ENCODE measurements at regions not wholly inside any gene's neighbourhood (a gene's known extent, or its start where the extent isn't known, plus 50 kb on each side); places are given as distances from the start of the nearest gene placed in this dataset.
"Not testable (repeated sequence)": the region's sequence is repeated elsewhere in the genome, so short reads cannot be mapped to it uniquely, and the experiment has no call there.

DNA sequence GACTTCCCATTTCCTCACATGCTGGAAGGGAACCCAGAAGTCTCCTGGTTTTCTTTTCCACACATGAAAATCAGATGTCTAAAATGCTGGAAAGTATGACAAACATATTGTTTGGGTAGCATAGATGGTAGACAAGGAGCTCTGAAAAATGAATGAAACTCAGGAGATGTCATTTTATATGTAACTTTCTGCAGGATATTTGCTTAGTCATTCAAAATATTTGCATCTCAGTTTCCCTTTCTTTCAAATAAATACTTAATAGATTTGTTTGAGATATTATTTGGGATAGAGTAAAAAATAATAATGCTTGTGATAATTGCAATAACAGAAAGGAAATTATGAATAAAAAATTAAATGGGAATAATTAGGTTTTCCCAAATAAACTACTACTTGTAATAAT lies 298.9 kb upstream of the ADARB2 start:
- no peak for DNase-seq (ENCODE audit: extremely low read depth, low read depth)
- TF ChIP-seq, protein P1, sequence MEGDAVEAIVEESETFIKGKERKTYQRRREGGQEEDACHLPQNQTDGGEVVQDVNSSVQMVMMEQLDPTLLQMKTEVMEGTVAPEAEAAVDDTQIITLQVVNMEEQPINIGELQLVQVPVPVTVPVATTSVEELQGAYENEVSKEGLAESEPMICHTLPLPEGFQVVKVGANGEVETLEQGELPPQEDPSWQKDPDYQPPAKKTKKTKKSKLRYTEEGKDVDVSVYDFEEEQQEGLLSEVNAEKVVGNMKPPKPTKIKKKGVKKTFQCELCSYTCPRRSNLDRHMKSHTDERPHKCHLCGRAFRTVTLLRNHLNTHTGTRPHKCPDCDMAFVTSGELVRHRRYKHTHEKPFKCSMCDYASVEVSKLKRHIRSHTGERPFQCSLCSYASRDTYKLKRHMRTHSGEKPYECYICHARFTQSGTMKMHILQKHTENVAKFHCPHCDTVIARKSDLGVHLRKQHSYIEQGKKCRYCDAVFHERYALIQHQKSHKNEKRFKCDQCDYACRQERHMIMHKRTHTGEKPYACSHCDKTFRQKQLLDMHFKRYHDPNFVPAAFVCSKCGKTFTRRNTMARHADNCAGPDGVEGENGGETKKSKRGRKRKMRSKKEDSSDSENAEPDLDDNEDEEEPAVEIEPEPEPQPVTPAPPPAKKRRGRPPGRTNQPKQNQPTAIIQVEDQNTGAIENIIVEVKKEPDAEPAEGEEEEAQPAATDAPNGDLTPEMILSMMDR (IDR thresholded peaks at IDR 0.05; ENCODE audit: low read depth, low read length), result no peak

DNA sequence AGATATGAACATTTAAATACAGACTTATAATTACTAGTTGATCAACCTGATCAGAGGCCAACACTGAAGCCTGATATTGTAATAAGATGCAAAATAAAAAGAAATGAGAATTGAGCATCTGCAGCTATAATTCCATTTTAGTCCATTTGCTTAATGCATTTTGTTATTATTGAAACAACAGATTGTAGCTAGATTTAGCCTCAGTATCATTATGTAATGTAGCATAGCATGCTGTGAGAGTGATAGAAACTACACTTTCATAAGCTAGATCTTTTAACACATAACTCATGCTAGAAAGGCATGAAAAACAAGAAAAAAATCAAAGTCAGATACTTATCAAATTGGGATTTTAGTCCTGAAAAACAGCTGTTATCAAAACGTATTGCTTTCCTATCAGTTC lies 292.7 kb upstream of the ADARB2 start:
- TF ChIP-seq, protein P1 (IDR thresholded peaks at IDR 0.05; ENCODE audit: low read depth, low read length), result no peak
- DNase-seq (ENCODE audit: extremely low read depth, low read depth), result no peak

DNA sequence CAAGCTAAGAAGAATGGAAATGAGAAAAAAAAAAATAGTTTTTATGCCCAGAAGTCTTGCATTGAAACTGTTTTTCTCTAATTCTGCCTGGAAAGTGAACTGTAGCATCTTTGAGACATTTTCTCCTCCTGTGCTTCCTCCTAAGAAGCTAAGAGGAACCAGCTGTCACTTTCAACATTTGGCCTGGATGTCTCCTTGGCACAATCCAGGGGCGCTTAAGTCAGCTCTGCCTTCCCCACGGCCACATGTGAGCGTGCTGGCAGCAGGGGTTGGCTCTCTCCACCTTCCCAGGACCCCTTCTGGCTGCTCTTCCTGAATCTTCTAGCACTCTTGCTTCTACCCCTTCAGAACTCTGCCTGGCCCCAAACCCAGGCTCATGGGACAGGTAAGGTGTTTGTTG lies 289.6 kb upstream of the ADARB2 start:
- TF ChIP-seq, protein P1 (IDR thresholded peaks at IDR 0.05; ENCODE audit: low read depth, low read length), result no peak
- no peak for DNase-seq (ENCODE audit: extremely low read depth, low read depth)

DNA sequence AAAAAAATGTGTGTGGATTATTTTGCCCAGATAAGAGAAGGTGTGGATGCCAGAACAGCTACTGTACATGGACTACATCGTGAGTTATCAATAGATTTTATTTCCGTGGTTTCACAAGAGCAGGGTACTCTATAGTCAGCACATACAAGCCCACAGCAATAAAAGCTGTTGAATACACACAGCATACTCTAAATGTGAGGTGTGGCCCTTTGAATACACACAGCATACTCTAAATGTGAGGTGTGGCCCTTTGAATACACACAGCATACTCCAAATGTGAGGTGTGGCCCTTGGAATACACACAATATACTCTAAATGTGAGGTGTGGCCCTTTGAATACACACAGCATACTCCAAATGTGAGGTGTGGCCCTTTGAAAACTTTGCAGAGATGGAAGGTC lies 287.4 kb upstream of the ADARB2 start:
- DNase-seq (ENCODE audit: extremely low read depth, low read depth), result not testable (repeated sequence)

DNA sequence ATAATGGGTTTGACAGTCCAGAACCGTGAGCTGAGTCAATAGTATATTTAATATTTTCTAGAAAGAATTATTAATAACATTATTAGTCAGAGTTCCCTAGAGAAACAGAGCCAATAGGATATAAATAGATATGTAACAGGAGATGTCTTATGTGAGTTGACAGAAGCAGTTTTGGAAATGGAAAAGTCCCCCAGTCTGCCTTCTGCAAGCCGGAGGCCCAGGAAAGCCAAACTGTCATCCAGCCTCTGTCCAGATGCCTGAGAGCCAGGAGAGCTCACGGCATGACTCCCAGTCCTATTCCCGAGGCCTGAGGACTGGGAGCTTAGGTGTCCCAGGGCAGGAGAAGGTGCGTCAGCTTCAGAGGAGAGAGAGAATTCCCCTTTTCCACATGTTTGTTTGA lies 286.4 kb upstream of the ADARB2 start:
- TF ChIP-seq, protein P1 (IDR thresholded peaks at IDR 0.05; ENCODE audit: low read depth, low read length), result no peak
- DNase-seq (ENCODE audit: extremely low read depth, low read depth), result no peak

DNA sequence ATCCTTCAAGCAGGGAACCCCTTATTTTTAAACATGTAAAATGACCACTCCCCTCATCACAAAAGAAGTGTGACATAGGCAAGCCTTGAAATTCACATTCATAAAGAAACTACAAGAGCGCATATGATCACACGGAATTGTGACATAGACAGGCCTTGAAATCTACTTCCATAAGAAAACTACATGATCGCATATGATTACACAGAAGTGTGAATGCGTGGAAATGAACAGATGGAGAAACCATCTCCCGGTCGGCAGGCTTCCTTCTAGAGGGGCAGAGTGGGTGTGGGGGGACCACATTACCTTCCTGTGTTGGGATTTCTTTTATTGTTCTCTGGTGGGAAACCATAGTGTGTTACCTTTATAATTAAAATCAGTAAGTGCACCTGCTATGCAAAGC lies 285.1 kb upstream of the ADARB2 start:
- no peak for DNase-seq (ENCODE audit: extremely low read depth, low read depth)
- TF ChIP-seq, protein P1 (IDR thresholded peaks at IDR 0.05; ENCODE audit: low read depth, low read length), result no peak

DNA sequence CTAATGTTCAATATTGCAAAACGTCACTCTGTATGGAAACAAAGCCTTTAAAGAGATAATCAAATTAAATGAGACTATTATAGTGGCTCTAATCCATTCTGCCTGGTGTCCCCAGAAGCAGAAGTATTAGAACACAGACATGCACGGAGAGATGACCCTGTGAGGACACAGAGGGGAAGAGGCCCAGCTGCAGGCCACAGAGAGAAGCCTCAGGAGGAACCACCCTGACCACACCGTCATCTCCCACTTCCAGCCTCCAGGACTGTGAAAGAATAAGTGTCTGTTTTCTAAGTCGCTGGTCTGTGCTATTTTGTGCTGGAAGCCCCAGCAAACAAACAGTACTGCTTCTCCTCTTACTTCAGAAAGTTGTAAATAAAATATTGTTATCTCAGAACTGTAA lies 283.5 kb upstream of the ADARB2 start:
- DNase-seq (ENCODE audit: extremely low read depth, low read depth), result no peak
- TF ChIP-seq, protein P1 (IDR thresholded peaks at IDR 0.05; ENCODE audit: low read depth, low read length), result no peak

DNA sequence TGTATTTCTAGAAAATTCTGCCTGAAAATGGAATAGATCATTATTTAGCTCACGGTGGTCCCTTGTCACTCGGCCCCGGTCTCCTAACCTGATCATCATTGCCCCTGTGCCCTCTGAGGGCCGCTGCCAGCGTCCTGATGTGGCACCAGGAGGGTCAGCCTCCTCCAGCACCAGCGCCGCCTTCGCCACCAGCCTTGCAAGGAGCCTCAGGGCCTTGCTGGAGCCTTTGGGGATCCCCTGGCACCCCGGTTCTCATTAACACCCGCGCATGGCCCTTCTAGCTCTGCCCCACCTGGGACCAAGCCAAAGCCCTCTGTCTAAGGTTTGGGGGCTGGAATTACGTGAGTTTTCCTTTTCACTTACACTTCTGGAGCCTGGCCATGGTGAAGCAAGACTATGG lies 282.5 kb upstream of the ADARB2 start:
- no peak for DNase-seq (ENCODE audit: extremely low read depth, low read depth)
- TF ChIP-seq, protein P1 (IDR thresholded peaks at IDR 0.05; ENCODE audit: low read depth, low read length), result no peak
